PFSK-1 (cell line): ENCODE measurements at regions not wholly inside any gene's neighbourhood (a gene's known extent, or its start where the extent isn't known, plus 50 kb on each side); places are given as distances from the start of the nearest gene placed in this dataset.

ENCODE experiments used
- FOXP2 ChIP-seq: optimal IDR thresholded peaks from 2 replicates; pipeline ENCODE3; 2011; ENCODE audit warnings: borderline replicate concordance, control low read depth, inconsistent platforms; ENCODE audit not compliant: insufficient read depth; ENCODE audit errors: extremely low read length, extremely low read depth
- POLR2AphosphoS5 ChIP-seq: IDR thresholded peaks from 2 replicates; pipeline ENCODE4 v1.6.1; 2012; ENCODE audit warnings: low read depth, mild to moderate bottlenecking, control low read depth, low read length, moderate library complexity

- TF ChIP-seq POLR2AphosphoS5 (no peak), FOXP2 (no peak)
These were observed 59.0 kb upstream of the ITGA1 start for GRCh38 chr5:52728686-52729085.
